ENCODE measurements at regions not wholly inside any gene's neighbourhood (a gene's known extent, or its start where the extent isn't known, plus 50 kb on each side); places are given as distances from the start of the nearest gene placed in this dataset.
"Not testable (repeated sequence)": the region's sequence is repeated elsewhere in the genome, so short reads cannot be mapped to it uniquely, and the experiment has no call there.

- Histone ChIP-seq H3K4me3 (ENCODE audit: low read depth, low read length) (no peak overlapping the region), H3K27ac (ENCODE audit: low read depth, low read length) (no peak overlapping the region), H3K4me1 (ENCODE audit: control insufficient read depth, insufficient read depth, low read length) (peaks cover 4% of the 10 kb centered on the region), H3K27me3 (ENCODE audit: control insufficient read depth, insufficient read depth, low read length) (no peaks in the 10 kb centered on the region; the same call in 1 of the 2 replicates), H3K9ac (ENCODE audit: low read depth, low read length) (no peak overlapping the region), H3K36me3 (ENCODE audit: control insufficient read depth, insufficient read depth, low read length) (no peaks in the 10 kb centered on the region), H3K9me3 (ENCODE audit: control insufficient read depth, insufficient read depth, low read length) (no peaks in the 10 kb centered on the region)
Observed at GRCh38 chr22:27070594-27070993, 413.2 kb downstream of the MIAT start.

DNA sequence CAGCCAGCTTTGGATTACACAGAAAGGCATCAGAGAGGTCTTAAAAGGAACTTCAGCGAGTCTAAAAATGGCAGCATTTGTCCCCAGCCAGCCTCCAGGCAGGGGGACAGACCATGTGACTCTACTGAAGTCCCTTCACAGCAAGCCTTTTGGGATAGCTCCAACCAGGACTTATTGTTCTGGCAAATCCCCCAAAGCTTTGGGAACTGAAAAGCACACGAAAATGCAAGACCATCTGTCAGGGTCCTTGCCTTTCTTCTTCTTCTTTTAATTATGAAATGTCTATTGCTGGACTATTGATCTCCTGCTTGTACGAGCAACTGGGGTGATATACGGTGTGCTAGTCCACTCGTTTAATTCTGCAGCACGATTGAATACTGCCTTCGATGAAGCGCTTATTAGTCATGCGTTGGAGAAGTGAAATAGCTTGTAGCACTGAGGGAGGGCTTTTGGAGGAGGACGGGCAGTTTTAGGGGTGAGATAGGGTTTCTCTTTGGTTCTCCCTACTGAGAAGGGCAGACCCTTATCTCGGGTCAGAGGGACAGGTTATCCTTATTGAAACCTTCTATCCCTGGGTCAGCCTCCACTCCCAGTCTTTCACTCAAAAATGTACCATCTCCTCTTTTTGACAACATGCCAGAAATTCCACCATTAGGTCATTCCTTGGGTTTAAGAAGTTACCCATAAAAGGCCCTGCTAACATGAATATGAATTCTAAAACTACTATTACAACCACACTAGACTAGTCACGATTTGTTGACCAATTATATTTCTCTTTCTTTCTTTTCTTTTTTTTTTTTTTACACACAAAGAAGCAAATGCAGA is 416.4 kb downstream of the MIAT start:
- Histone ChIP-seq H3K27ac (ENCODE audit: low read depth, low read length) (no peak overlapping the region), H3K36me3 (ENCODE audit: control insufficient read depth, insufficient read depth, low read length) (no peaks in the 10 kb centered on the region), H3K4me3 (ENCODE audit: low read depth, low read length) (no peak overlapping the region), H3K9me3 (ENCODE audit: control insufficient read depth, insufficient read depth, low read length) (no peaks in the 10 kb centered on the region), H3K4me1 (ENCODE audit: control insufficient read depth, insufficient read depth, low read length) (no peaks in the 10 kb centered on the region), H3K27me3 (ENCODE audit: control insufficient read depth, insufficient read depth, low read length) (no peaks in the 10 kb centered on the region; the same call in 1 of the 2 replicates), H3K9ac (ENCODE audit: low read depth, low read length) (no peak overlapping the region)

GRCh38 chr22:27075028-27075678 is 417.8 kb downstream of the MIAT start:
- Histone ChIP-seq H3K27me3 (ENCODE audit: control insufficient read depth, insufficient read depth, low read length) (no peaks in the 10 kb centered on the region; the same call in 1 of the 2 replicates), H3K4me1 (ENCODE audit: control insufficient read depth, insufficient read depth, low read length) (no peaks in the 10 kb centered on the region), H3K36me3 (ENCODE audit: control insufficient read depth, insufficient read depth, low read length) (no peaks in the 10 kb centered on the region), H3K27ac (ENCODE audit: low read depth, low read length) (no peak overlapping the region), H3K9me3 (ENCODE audit: control insufficient read depth, insufficient read depth, low read length) (no peaks in the 10 kb centered on the region), H3K4me3 (ENCODE audit: low read depth, low read length) (no peak overlapping the region), H3K9ac (ENCODE audit: low read depth, low read length) (no peak overlapping the region)

- Histone ChIP-seq H3K27ac (ENCODE audit: low read depth, low read length) (no peak overlapping the region), H3K36me3 (ENCODE audit: control insufficient read depth, insufficient read depth, low read length) (no peaks in the 10 kb centered on the region), H3K9ac (ENCODE audit: low read depth, low read length) (no peak overlapping the region), H3K9me3 (ENCODE audit: control insufficient read depth, insufficient read depth, low read length) (no peaks in the 10 kb centered on the region), H3K27me3 (ENCODE audit: control insufficient read depth, insufficient read depth, low read length) (no peaks in the 10 kb centered on the region; the same call in 1 of the 2 replicates), H3K4me3 (ENCODE audit: low read depth, low read length) (no peak overlapping the region), H3K4me1 (ENCODE audit: control insufficient read depth, insufficient read depth, low read length) (no peaks in the 10 kb centered on the region)
Observed at GRCh38 chr22:27075891-27076290, 418.5 kb downstream of the MIAT start.

DNA sequence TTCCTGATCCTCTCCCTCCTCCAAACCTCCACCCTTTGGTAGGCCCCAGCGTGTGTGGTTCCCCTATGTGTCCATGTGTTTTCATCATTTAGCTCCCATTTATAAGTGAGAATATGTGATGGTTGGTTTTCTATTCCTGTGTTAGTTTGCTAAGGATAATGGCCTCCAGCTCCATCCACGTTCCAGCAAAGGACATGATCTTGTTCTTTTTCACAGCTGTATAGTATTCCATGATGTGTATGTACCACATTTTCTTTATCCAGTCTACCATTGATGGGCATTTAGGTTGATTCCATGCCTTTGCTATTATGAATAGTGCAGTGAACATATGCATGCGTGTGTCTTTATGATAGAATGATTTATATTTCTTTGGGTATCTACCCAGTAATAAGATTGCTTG is 420.7 kb downstream of the MIAT start:
- H3K27ac ChIP-seq (ENCODE audit: low read depth, low read length); H3K36me3 ChIP-seq (ENCODE audit: control insufficient read depth, insufficient read depth, low read length); H3K9me3 ChIP-seq (ENCODE audit: control insufficient read depth, insufficient read depth, low read length); H3K27me3 ChIP-seq (ENCODE audit: control insufficient read depth, insufficient read depth, low read length); H3K4me1 ChIP-seq (ENCODE audit: control insufficient read depth, insufficient read depth, low read length); H3K9ac ChIP-seq (ENCODE audit: low read depth, low read length); H3K4me3 ChIP-seq (ENCODE audit: low read depth, low read length): not testable (repeated sequence)

GRCh38 chr22:27080036-27080578 is 422.7 kb downstream of the MIAT start:
- peaks cover 6% of the 10 kb centered on the region; the same call in 1 of the 2 replicates for H3K4me1 ChIP-seq (ENCODE audit: control insufficient read depth, insufficient read depth, low read length)
- no peaks in the 10 kb centered on the region for H3K9me3 ChIP-seq (ENCODE audit: control insufficient read depth, insufficient read depth, low read length)
- no peaks in the 10 kb centered on the region; the same call in 1 of the 2 replicates for H3K27me3 ChIP-seq (ENCODE audit: control insufficient read depth, insufficient read depth, low read length)
- H3K4me3 ChIP-seq (ENCODE audit: low read depth, low read length): no peak overlapping the region
- H3K27ac ChIP-seq (ENCODE audit: low read depth, low read length): no peak overlapping the region
- no peak overlapping the region for H3K9ac ChIP-seq (ENCODE audit: low read depth, low read length)
- H3K36me3 ChIP-seq (ENCODE audit: control insufficient read depth, insufficient read depth, low read length): no peaks in the 10 kb centered on the region

DNA sequence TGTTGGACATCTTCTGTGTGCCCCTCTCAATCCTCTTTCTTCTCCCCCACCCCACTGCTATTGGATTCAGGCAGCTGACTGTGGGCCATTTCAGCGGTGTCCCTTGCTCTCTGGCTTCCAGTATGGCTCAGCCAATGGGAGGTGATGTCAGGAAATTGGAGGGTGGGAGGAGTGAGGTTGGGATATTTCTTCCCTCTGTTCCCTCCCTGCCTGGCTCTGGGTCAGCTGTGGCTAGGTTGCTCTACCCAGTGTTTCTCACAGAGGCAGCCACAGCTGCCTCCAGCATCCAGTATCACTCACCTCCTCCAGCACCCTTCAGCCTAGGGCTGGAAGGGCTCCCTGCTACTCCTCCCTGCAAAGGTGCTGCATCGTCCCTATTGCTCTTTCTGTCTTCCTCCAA is 423.5 kb downstream of the MIAT start:
- Histone ChIP-seq H3K9me3 (ENCODE audit: control insufficient read depth, insufficient read depth, low read length) (no peaks in the 10 kb centered on the region), H3K27me3 (ENCODE audit: control insufficient read depth, insufficient read depth, low read length) (no peaks in the 10 kb centered on the region; the same call in 1 of the 2 replicates), H3K36me3 (ENCODE audit: control insufficient read depth, insufficient read depth, low read length) (no peaks in the 10 kb centered on the region), H3K4me3 (ENCODE audit: low read depth, low read length) (no peak overlapping the region), H3K27ac (ENCODE audit: low read depth, low read length) (no peak overlapping the region), H3K9ac (ENCODE audit: low read depth, low read length) (no peak overlapping the region), H3K4me1 (ENCODE audit: control insufficient read depth, insufficient read depth, low read length) (peaks cover 10% of the 10 kb centered on the region)

DNA sequence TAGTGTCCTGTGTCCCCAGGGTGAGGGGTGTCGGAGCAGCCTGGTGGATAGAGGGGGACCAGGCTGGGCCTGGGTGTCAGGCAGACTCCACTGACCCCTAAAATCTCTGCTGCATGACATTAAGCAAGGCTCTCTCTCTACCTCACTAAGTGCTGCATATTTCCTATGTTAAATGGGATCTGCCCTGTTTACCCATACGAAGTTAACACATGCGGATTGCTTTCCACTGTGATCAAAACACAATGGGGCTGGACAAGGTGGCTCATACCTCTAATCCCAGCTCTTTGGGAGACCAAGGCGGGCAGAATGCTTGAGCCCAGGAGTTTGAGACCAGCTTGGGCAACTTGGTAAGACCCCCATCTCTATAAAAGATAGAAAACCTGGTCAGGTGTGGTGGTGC is 426.2 kb downstream of the MIAT start:
- no peak overlapping the region for H3K9ac ChIP-seq (ENCODE audit: low read depth, low read length)
- H3K27ac ChIP-seq (ENCODE audit: low read depth, low read length): no peak overlapping the region
- no peaks in the 10 kb centered on the region for H3K9me3 ChIP-seq (ENCODE audit: control insufficient read depth, insufficient read depth, low read length)
- peaks cover 19% of the 10 kb centered on the region for H3K4me1 ChIP-seq (ENCODE audit: control insufficient read depth, insufficient read depth, low read length)
- no peaks in the 10 kb centered on the region for H3K27me3 ChIP-seq (ENCODE audit: control insufficient read depth, insufficient read depth, low read length)
- no peaks in the 10 kb centered on the region for H3K36me3 ChIP-seq (ENCODE audit: control insufficient read depth, insufficient read depth, low read length)
- no peak overlapping the region for H3K4me3 ChIP-seq (ENCODE audit: low read depth, low read length)

DNA sequence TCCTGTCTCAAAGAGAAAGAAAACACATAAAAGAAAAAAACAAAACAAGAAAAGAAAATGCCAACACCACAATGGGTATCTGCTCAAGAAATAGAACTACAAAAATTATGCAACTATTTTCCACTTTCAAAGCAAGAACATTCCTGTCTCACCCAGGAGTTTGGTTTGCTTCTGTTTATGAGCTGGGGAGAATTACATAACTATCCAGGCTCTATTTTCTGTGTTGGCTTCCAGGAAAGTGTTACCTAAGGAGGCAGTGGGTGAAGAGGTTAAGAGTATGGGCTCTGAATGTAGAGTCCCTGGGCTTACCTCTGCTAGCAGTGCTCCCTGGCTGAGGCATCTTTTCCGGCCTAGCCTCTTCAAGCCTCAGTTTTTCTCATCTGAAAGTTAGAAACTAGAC is 426.7 kb downstream of the MIAT start:
- Histone ChIP-seq H3K9me3 (ENCODE audit: control insufficient read depth, insufficient read depth, low read length) (no peaks in the 10 kb centered on the region), H3K4me1 (ENCODE audit: control insufficient read depth, insufficient read depth, low read length) (peaks cover 19% of the 10 kb centered on the region), H3K4me3 (ENCODE audit: low read depth, low read length) (no peak overlapping the region), H3K36me3 (ENCODE audit: control insufficient read depth, insufficient read depth, low read length) (no peaks in the 10 kb centered on the region), H3K27me3 (ENCODE audit: control insufficient read depth, insufficient read depth, low read length) (no peaks in the 10 kb centered on the region), H3K27ac (ENCODE audit: low read depth, low read length) (no peak overlapping the region), H3K9ac (ENCODE audit: low read depth, low read length) (no peak overlapping the region)

DNA sequence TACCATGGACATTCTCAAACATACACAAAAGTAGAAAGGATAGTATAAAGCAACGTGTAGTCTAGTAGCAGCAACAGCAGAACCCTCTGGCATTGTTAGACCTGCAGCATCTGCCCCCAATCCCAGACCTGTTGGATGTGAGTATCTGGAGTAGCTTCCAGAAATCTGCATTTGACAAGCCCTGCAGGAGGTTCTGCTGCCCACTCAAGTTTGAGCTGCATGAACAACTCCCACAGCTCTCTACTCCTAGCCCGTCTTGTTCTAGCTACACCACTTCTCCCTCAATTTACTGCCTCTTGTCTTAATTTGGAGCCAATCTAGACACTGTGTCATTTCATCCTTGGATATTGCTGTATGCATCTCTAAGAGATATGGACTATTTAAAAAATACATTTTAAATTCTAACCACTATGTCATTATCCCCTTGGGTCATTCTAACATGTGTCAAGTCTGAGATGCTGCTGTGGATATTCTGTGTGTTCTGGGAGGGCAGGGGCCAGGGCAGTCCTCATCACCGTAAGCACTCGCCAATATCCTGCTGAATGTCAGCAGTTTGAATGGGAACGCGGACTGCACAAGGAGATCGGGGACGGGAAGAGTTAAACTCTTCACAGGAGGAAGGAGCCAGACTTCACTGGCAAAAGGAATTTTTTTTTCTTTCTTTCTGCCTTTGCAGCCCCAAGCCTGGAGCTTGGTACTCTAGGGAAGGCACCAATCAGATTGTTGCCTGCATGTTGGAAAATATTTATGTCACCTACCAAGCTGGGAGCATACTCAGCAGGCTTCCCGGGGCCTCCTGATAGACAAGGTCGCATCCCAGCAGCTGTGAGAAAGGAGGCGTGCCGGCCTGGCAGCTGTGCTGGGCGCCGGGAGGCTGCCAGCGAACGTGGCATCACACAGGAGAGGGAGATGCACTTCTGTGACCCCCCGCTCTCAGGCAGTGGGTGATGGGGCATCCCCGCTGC is 429.0 kb downstream of the MIAT start:
- Histone ChIP-seq H3K27ac (ENCODE audit: low read depth, low read length) (no peak overlapping the region), H3K9ac (ENCODE audit: low read depth, low read length) (no peak overlapping the region), H3K4me1 (ENCODE audit: control insufficient read depth, insufficient read depth, low read length) (peaks cover 19% of the 10 kb centered on the region), H3K9me3 (ENCODE audit: control insufficient read depth, insufficient read depth, low read length) (no peaks in the 10 kb centered on the region), H3K4me3 (ENCODE audit: low read depth, low read length) (no peak overlapping the region), H3K27me3 (ENCODE audit: control insufficient read depth, insufficient read depth, low read length) (no peaks in the 10 kb centered on the region), H3K36me3 (ENCODE audit: control insufficient read depth, insufficient read depth, low read length) (no peaks in the 10 kb centered on the region)

All from HUES48 (cell line).